HUDEP-2 (cell line): ENCODE measurements at regions not wholly inside any gene's neighbourhood (a gene's known extent, or its start where the extent isn't known, plus 50 kb on each side); places are given as distances from the start of the nearest gene placed in this dataset.
"Not testable (repeated sequence)": the region's sequence is repeated elsewhere in the genome, so short reads cannot be mapped to it uniquely, and the experiment has no call there.

ENCODE experiments used
- DNase-seq, 76 experiments: peaks; one replicate each; lab custom pipeline; 2025; ENCODE audit not compliant: unreplicated experiment in 76 of 76; lab: John Stamatoyannopoulos, UW

GRCh38 chr17:70510288-70510687, 341.0 kb downstream of the KCNJ2 start:
- DNase-seq: no peak

- DNase-seq: no peak
Observed at GRCh38 chr17:70517816-70518215, 348.5 kb downstream of the KCNJ2 start.

GRCh38 chr17:70519300-70519699, 350.0 kb downstream of the KCNJ2 start:
- no peak for DNase-seq

DNA sequence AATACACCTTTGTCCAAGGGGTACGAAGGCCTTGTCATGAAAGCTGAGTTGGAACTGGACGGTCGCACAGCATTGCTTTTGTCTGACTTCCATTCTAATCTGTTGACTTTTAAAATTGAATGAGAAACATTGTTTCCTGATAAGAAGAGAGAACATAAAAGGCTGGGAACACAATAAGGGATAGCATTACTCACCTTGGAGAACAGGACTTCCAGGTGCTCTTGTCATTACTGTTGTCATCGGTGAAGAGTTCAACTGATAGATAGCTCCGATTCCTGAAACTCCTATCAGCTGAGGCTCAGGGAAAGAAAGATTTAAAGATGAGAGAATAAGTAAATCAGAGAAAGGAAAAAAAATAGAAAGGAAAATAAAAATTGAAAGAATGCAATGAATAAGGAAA, 351.1 kb downstream of the KCNJ2 start:
- DNase-seq: no peak

DNA sequence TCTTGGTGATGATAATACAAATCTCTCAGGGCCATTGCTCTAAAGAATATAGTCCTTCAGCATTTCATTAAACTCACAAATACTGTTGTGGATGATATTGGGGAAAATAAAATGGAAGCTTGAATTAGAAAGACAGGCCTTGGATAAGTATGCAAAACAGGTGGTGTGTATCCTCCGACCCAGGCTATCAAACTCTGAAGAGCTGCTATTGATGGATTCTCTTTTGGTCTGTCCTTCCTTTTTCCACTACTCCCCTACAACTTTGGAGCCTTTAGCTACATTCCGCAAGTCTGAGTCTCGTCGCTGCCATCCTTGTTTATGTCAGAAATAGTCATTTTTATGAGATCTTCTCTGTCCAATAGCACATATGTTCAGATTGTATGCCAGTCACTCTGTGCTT, 351.6 kb downstream of the KCNJ2 start:
- DNase-seq: no peak

DNA sequence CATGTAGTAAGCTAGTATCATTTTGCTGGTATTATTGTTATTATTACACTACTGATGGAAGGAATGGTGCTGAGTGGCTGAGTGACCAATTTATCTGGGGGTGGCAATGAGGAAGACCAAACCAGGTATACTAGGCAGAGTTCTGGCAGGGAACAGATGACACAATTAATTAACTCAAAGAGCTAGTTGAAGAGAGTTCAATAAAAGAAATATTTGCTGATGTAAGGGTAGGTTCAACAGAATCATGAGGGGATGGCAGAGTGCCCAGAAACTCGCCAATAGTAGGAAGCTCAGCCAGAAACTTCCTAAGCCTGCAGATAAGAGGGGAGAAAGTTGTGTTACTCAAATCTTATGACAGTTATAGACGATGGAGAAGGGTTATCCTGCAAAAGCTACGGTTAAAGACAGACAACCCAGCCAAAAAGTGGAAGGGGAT, 352.5 kb downstream of the KCNJ2 start:
- DNase-seq: no peak

- no peak for DNase-seq
Observed at GRCh38 chr17:70523426-70523825, 354.1 kb downstream of the KCNJ2 start.

GRCh38 chr17:70525035-70525434, 355.7 kb downstream of the KCNJ2 start:
- not testable (repeated sequence) for DNase-seq

DNA sequence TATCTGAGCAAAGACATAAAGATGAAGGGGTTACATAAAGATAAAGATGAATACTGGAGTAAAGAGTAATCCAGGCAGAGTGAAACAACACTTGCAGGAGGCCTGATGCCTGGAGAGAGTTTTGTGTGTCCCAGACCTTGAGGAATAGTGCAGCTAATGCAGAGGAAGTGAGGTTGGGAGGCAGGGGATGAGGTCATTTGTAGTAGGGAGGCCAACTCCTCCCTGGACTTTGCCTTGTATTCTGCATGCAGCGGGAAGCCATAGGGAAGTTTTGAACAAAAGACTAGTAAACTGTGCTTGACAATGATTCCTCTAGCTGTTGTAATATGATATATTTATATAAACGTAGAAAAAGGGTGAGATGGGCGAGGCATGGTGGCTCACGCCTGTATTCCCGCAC, 356.6 kb downstream of the KCNJ2 start:
- no peak for DNase-seq

- no peak for DNase-seq
Observed at GRCh38 chr17:70527364-70527888, 358.1 kb downstream of the KCNJ2 start.

- DNase-seq: no peak
Observed at GRCh38 chr17:70533427-70533826, 364.1 kb downstream of the KCNJ2 start.

GRCh38 chr17:70535986-70536385, 366.7 kb downstream of the KCNJ2 start:
- no peak for DNase-seq

- no peak for DNase-seq
Observed at GRCh38 chr17:70539132-70539924, 370.0 kb downstream of the KCNJ2 start.

DNA sequence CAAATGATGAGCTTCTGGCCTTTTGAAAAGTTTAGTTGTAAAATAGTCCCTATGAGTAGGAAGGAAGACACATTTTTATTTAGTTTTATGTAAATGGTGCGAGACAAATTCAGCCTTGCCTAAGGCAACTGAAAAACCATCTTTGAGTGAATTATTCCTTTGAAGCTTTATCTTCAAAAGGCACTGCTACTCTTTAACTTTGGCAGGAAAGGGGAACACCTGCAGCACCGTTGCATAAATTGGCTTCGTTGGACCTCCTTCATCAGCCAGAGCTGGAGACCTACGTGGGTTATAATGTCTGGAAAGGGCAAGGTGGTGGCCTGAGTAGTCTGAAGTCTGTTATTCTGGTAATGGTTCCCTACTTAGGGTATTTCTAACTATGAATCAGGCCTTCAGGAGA, 373.5 kb downstream of the KCNJ2 start:
- DNase-seq: no peak

DNA sequence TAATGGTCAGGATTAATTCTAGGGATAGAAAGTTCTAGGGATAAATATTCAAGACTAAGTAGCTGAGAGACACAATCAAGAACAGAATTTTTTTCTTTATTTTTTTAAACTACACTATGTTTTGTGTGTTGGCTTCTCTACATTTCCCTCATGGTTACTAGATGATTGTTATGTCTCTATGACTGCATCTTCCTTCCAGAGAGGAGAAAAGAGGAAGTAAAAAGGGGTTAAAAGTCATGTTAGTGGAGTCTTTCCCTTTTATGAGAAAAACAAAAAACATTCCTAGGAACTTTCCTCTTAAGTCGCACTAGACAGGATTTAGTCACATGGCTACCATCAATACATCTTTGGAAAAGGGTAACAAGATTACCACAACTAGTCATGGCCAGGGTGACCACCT, 375.0 kb downstream of the KCNJ2 start:
- DNase-seq: no peak

GRCh38 chr17:70552230-70552981, 383.1 kb downstream of the KCNJ2 start:
- DNase-seq: peak in 6 of 76 experiments; percentile 0 to 5 (median 2)

- no peak for DNase-seq
Observed at GRCh38 chr17:70552982-70553334, 383.6 kb downstream of the KCNJ2 start.

- DNase-seq: no peak
Observed at GRCh38 chr17:70555723-70556122, 386.4 kb downstream of the KCNJ2 start.

- no peak for DNase-seq
Observed at GRCh38 chr17:70558821-70559220, 389.5 kb downstream of the KCNJ2 start.

GRCh38 chr17:70560471-70560870, 391.1 kb downstream of the KCNJ2 start:
- DNase-seq: no peak

- no peak for DNase-seq
Observed at GRCh38 chr17:70562137-70562536, 392.8 kb downstream of the KCNJ2 start.

DNA sequence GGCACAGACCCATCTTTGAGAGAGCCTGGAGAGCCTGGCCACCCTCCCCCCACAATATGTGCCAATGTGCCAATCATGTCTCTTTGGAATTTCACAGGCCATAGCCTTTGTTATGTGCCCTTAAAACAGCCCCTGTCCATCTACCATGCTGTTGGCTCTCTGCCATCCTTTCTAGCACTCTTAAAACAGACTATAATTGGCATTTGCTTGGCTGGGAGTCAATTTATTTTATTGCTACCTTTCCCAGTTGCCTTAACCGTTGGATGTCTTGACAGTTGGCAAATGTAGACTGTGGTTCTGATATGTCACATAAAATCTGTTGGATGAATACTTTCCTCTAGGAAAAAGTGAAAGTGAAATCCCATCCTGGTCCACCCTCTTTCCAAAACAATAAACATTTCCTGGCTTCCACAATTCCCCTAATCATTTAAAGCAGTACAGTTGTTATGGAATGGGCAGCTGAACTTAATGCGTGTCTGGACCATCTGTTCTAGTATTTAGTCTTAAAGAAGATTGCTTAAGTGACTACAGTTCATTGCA, 394.0 kb downstream of the KCNJ2 start:
- no peak for DNase-seq
